Umbilical cord (tissue), 1 donor: ENCODE measurements at regions not wholly inside any gene's neighbourhood (a gene's known extent, or its start where the extent isn't known, plus 50 kb on each side); places are given as distances from the start of the nearest gene placed in this dataset.
A peak's percentile ranks its signal among the peaks of the same experiment; 100 is the strongest.
"Not testable (repeated sequence)": the region's sequence is repeated elsewhere in the genome, so short reads cannot be mapped to it uniquely, and the experiment has no call there.

Experiments
- DNase-seq: peaks from one replicate; pipeline ENCODE4 v3.0.0-alpha.2; 2015; ENCODE audit warnings: low spot score

DNA sequence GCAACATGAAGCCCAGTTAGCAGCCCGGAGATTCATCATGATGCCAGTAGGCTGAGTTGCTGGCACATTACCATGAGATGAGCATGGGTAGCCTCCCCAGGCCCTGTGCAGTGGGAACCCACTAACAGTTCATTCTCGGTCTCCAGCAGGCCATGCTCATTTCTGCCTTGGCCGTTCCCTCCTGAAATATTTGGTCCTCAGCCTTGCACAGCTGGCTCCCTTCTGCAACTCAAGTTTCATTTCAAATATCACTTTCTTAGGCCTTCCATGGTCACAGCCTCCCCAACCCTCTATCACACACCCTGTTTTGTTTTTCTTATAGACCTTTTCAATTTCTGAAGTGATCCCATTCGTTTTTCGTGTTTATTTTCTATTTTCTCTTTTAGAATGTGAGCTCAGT, 125.4 kb upstream of the VLDLR start:
- DNase-seq = no peak

DNA sequence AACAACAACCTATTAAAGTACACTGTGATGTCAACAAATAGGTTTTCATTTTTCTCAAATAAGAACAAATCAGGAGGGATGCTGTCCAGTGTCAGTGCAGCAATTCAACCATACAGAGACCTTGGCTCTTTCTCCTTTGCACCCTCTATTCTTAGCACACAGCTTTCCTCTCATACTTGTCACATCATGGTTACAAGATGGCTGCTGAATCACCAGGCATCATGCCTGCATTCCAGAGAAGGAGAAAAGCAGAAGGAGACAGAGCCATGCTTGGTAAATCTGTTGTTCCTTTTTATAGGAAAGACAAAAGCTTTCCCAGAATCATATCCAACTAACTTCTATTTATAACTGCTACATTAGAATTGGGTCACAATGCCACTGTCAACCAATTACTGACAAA, 124.7 kb upstream of the VLDLR start:
- DNase-seq = no peak

DNA sequence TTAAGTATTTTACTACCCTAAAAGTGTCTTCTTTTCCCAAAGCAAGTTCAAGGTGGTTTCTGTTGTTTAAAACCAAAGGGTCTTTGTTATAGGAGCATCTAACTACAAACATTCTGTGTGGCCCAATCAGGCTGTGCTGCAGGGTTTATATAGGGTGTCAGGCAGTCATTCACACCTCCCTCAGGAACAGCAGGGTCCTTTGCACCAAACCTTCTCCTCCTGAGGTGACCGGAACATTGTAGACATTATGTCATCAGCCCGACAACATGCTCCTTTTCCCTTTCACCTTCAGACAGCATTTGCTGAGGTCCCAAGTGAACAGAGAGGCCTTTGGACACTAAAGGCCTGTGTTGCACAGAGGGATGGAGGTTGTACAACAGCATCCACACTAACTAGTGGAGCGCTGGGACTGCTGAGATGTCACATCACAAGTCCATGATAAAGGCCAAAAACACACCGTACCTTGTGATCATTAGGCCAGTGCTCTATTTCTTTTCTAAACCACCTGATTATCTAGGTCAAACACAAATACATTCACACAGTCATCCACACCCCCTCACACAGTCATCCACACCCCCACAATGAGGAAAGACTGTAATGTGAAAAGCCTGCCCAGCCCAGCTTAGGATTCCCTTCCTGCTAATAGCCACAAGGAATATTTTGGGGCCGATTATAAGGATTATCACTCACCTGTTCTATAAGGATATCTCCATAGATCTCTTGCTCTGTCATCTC, 123.8 kb upstream of the VLDLR start:
- DNase-seq = no peak

DNA sequence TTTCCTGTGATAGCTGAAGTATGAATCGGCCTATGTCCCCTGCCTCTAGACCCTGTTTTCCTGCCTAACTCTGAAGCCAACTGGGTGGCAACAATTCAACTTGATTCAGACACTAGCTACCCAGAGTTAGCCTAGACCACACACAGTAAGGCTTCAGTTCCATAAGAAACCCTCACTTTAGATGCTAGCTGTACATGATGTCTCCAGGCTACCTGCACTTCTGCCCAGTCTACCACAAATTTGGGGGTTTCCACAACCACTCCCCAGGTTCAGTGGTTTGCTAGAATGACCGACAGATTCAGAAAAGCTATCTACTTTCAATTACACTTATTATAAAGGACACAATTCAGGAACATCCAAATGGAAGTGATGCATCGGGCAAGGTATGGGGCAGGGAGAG, 119.4 kb upstream of the VLDLR start:
- DNase-seq = no peak

DNA sequence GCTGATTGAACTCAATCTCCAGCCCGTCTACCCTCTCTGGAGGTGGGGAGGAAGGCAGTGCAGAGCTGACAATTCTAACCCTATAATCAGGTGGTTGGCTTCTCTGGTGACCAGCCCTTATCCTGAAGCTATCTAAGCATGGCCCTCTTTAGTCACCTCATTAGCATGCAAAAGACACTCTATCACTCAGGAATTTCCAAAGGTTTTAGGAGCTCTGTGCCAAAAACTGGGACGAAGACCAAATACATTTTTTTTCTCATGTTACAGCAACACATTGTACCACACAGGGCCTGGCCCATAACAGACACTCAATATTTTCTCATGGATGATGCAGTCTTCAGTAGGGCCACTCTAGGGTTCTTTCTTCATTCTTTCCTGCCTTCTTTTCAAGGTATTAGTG, 118.8 kb upstream of the VLDLR start:
- no peak for DNase-seq

DNA sequence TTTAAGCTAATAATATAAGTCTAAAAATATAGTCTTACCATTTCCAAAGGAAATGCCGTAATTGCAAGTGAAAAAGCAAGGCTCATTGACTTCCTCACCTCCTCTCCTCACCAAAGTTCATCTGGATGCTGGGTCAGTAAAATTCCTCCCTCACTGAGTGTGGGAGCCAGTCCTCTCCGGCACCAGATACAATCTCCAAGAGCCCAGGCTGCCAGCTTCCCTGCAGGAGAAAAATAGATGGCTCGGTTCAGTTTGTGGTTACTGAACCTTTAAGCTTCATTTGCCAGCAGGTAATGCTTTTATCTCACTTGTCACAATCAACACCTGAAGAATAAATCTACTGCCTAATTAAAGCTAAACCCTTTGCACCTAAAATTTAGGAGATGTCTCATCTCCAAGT, 115.3 kb upstream of the VLDLR start:
- no peak for DNase-seq

DNA sequence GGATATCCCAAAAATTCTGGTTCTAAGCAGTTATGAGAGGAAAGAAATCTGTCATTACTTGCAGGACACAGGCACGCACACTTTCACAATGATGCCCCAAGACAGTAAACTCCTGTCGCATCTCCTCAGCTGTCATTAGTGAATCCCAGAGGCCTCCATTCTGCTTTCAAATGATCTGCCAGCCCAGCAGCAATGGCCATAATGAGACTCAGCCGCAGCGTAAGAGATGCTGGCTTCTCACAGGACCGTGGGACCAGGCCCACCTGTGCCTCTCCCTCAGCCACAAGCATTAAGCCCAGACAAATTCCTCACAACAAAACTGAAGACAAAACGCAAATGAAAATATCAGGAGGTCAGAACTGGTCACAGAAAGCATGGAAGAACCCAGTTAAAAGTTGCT, 98.0 kb upstream of the VLDLR start:
- DNase-seq = no peak

DNA sequence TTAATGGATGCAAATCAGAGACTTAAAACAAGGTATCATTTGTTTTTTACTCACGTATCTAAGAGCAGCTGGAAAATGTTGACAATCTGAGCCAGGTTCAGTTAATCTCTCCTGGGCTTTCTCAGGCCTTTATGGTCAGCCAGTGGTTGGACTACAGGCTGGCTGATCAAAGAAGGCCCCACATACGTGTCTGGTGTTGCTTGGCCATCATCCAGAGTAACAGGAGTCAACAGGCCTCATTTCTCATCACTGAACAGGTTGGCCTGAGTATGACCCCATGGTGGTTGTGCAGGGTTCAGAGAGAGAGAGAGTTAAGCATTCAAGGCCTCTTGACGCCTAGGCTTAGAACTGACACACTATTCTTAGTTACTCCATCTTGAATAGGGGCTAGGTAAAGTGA, 97.0 kb upstream of the VLDLR start:
- no peak for DNase-seq

DNA sequence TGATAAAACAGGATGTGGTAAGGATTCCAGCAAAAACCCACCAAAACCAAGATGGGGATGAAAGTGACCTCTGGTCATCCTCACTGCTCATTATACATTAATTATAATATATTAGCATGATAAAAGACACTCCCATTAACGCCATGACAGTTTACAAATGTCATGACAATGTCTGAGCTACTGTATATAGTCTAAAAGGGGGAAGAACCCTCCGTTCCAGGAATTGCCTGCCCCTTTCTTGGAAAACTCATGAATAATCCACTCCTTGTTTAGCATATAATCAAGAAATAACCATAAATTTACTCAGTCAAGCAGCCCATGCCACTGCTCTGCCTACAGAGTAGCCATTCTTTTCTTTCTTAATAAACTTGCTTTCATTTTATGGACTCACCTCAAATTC, 96.4 kb upstream of the VLDLR start:
- no peak for DNase-seq

DNA sequence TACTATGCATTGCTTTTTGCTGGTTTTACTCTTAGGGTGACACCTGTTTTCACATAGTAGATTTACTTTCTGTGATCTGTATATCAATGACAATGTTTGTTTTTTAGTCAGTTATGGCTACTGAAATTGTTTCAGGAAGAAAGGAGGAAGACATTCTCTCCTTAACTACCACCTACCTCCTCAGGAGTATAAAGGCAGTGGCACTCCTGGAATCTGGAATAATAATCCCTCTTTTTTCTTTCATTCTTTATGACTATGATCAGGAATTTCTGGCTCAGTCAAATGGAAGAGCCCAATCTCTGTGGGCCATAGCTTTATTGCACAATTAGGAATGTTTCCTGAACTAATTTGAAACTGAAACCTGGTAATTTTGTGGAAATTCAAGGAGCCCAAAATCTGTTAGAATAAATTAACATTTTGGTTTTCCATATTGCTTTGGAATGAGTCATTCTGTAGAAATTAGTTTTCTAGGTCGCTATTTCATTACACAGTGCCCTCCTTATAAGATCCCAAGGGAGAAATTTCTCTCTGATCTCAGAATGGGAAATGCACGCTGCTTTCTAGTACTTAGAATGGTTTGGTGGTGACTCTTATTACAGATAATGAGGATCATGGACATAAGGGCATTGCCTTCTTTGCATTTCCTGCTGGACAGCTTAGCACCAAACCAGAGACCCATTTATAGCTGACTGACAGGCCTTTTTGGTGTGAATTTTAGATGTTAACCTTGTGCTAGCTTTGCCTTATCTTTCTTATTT, 95.3 kb upstream of the VLDLR start:
- DNase-seq = no peak

DNA sequence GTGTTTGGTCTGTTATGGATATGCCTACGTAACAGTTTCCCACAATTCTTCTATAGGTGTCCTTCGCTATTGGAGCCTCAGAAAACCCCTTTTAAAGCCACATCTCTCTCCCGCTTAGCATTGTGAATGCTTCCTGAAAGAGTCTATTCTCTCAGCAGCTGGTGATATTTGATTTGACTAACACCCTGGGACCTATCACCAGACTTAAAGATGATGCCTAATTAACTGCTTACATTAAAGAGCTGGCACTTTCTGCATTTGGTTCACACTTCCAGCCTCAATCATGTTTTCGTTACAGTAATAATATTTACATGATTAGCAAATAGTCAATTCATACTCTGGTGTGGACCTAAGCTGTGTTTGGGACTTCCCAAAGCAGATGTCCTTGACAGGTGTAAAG, 90.1 kb upstream of the VLDLR start:
- DNase-seq = no peak

DNA sequence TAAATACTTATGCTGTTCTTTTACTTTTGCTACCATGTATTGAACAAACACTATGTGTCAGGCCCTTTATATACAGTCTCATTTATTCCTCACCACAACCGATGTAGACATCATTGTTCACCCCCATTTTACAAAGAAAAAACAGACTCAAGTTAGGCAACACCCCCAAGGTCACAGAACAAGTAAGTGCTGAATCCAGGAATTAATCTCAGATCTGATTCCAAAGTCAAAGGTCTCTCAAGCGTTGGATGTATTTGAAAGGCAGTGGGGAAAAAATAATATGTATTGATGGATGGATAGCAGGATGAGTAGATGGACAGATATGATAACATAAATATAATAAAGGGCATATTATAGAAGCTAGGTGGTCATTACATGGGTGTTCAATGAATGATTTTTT, 85.1 kb upstream of the VLDLR start:
- DNase-seq = no peak

DNA sequence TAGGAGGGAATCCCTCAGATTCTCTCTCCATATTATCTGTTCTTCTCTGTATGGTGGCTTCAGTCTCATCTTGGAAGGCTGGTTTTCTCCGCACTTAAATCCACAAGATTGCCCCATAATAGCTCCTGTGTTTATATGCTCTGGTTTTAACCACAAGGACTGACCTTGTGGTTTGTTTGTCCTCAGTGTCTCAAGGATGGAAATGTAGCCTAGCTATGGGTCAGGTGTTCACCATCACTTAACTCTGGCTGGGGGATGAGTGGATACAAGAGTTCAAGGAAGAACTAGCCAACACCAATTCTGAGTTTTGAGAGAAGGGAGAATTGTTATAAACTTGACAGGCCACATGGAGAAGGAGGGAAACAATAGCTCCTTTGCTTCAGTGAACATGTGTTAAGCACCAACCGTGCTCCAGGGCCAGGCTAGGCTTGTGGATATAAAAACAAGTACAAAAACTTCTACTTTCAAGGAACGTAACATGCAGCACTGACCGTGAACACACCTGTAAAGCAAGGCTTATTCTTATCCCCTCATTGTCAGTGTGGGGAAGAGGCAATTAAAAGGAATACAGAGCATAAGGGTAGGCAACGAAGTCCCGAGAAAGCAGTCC, 75.6 kb upstream of the VLDLR start:
- no peak for DNase-seq

DNA sequence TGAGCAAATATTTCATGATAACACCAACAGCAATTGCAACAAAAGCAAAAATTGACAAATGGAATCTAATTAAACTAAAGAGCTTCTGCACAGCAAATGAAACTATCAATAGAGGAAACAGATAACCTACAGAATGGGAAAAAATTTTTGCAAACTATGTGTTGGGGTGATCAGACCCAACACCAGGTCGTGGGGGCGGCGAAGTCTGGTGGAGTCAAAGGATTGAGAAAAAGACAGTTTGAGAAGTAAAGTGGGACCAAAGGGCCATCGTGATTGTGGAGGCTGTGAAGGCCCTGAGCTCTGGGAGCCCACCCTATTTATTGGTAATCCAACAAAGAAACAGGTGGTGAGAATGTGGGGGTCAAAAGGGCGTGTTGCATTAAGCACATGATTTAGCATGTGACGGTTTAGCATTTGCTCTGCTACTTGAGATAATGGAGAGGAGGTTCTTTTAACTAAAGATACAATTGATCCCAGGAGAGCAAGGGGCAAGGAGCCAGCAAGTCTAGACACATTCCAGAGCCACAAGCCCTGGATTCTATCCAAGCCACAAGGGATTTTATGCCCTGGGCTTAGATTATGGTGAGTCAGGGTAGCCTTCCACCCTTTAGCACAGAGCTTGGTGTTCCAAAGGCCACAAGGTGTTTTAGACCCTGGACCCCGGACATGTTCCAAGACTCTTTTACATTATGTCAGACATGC, 65.5 kb upstream of the VLDLR start:
- not testable (repeated sequence) for DNase-seq

DNA sequence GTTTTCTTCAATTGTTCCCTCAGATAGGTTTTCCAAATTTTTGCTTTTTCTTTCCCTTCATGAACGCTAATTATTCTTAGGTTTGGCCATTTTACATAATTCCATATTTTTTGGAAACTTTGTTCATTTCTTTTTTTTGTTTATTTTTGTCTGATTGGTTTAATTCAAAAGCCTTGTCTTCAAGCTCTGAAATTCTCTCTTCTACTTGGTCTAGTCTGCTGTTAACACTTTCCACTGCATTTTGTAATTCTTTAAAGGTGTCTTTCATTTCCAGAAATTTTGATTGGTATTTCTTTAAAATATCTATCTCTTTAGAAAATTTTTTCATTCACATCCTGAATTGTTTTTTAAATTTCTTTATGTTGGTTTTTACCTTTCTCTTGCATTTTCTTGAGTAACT, 63.9 kb upstream of the VLDLR start:
- DNase-seq = no peak

DNA sequence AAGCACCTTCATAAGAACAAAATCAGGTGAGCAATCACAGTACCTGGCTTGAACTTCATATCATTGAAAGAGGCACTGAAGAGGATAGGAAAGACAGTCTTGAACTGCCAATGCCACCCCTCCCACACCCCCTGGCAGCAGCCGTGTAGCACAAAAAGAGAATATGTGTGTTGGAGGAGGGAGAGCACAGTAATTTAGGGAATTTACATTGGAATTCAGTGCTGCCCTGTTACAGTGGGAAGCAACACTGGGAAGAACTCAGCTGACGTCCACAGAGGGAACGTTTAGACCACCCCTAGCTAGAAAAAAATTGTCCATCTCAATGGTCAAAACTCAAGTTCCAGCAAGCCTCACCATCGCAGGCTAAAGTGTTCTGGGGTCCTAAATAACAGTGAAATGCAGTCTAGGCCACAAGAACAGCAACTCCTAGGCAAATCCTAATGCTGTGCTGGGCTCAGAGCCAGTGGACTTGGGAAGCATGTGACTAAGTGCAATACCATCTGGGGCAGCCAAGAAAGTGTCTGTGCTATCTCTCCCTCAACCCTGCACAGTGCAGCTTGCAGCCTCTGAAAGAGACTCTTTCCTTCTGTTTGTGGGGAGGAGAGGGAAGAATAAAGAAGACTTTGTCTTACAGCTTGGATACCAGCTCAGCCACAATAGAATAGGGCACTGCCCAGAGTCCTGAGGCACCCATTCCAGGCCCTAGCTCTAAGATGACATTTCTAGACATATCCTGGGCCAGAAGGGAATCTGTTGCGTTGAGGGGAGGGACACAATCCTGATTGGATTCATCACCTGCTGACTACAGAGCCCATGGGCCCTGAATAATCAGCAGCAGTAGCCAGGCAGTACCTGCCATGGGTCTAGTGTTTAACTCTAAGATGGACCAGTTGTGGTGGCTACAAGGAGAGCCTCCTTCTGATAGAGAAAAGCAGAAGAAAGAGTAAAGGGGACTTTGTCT, 62.1 kb upstream of the VLDLR start:
- DNase-seq = peak; percentile 98

DNA sequence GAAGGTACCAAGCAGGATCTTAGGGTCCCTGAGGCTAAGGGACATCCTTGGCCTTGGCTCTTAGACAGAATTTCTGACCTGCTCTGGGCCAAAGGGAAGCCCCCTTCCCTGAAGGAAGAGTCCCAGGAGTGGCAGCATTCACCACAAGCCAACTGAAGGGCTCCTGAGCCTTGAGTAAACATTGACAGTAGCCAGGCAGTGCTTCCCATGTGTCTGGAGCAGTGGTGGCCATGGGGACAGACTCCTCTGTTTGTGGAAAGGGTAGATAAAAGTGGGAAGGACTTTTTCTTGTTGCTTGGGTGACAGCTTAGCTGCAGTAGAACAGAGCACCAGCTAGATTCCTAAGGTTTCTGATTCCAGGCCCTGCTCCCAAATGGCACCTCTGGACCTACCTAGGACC, 61.4 kb upstream of the VLDLR start:
- DNase-seq = peak; percentile 9

DNA sequence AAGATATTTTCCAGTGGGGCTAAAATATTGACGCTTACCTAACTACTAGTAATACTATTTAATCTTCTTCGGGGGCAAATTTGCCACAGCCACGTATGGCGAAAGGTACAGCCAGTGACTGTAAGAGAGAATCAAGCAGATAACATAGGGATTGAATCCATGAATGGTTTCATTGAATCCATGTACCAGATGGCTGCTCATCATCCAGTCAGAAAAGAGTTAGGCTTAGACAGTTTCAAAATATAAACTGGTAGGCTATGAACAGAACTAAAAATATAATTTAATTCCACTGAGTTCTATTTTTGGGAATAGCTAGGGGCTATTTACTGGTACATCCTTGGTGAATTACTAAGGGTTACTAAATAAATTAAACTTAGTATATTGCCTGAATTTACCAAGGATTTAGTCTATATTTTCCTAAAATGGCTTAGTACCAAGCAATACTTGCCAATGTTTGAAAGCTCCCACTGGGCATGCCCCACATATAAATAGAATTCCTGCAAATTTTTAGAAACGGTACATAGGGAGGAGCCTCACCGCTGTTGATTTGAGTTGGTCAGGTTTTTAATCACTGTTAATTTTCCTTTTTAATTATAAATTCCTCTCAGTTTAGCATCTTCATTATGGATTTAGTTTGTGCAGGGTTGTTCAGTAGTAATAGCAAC, 55.8 kb upstream of the VLDLR start:
- no peak for DNase-seq

DNA sequence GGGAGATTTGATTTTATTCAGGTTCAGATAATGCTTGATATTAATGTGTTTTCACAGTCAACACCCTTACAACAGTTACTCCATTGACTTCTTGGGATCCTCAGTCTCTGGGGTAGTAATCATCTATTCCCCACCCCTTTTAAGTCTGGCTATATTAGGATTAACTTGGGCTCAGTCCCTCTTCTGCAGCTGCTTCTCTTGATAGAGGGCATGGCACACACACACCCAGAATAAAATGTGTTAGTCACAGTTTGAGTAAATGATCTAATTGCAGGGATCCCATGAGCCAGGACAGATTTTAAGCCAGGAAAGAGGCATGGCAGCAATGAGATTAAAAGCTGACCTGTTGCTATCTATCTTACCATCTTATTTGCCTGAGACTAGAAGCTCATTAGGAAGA, 53.7 kb upstream of the VLDLR start:
- no peak for DNase-seq

DNA sequence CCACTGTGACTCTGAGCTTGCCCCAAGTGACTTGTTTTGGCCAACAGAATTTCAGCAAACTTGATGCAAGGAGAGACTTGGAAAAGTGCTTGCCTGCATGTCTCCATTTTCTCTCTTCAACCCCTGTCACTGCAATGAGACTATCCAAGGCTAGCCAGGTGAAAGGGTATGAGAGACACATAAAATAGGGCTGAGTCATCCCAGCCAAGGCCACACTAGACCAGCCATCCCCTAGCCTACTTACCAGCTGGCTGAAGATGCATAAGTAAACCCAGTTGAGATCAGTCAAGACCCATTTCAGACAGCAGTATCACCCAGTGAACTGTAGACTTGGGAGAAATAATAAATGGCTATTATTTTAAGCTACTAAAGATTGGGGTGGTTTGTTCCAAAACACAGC, 52.9 kb upstream of the VLDLR start:
- DNase-seq = no peak
